HG02588 (cell line): ENCODE measurements at regions not wholly inside any gene's neighbourhood (a gene's known extent, or its start where the extent isn't known, plus 50 kb on each side); places are given as distances from the start of the nearest gene placed in this dataset.

Experiments
- ATAC-seq: cut with Tn5 transposase; IDR thresholded peaks from one replicate; pipeline ENCODE4 v1.9.1; 2021; ENCODE audit warnings: mild to moderate bottlenecking, moderate library complexity; ENCODE audit not compliant: unreplicated experiment

DNA sequence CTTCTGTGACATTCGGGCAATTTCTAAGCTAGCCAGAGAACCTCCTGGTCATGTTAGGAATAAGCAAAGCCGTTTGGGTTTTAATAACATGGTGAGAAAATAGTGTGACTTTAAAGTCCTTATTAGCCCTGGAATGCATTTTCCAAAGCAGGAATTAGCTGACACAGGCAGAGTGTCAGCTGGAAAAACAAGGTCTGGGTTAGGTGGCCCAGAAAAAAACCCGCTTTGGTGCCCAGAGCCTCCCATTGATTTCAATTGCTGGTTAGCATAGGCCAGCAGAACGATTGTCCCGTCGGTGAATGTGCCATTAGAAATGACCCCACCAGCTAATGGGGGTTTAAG is 62.1 kb upstream of the CPEB4 start:
- no peak for ATAC-seq

DNA sequence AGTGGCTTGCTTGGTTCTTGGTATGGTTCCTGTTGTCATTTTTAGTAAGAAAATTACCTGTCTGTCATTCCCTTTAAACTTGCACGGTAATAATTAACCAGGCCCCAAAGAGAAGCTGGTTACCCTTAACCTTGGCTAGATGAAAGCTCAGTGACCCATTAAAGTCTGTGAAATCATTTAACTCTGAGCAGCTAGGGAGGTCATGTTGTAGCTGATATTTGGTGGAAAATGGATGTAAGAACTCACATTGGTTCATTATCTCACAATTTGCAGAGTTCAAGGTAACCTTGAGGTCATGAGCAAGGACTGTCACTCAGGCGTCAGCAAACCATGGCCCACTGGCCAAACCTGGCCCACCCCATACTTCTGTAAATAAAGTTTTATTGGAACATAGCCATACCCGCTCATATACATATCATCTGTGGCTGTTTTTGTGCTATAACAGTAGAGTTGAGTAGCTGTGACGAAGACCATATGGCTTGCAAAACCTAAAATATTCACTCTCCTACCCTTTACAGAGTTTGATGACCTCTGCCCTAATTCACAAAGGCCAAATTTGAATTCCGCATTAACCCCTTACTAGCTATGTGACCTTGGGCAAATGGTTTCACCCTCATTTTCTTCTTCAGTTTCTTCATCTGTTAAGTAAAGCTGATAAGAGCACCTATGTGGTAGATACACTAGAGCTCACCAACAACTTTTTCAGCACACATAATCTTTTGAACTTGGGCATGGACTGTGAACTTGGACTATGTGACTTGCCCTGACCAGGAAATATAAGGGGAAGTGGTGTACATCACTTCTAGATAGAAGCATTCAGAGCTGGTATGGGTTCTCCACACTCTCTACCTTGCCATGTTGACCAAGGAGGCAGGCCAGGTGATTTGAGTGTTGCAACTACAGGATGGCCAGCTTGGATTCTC is 61.5 kb upstream of the CPEB4 start:
- no peak for ATAC-seq

DNA sequence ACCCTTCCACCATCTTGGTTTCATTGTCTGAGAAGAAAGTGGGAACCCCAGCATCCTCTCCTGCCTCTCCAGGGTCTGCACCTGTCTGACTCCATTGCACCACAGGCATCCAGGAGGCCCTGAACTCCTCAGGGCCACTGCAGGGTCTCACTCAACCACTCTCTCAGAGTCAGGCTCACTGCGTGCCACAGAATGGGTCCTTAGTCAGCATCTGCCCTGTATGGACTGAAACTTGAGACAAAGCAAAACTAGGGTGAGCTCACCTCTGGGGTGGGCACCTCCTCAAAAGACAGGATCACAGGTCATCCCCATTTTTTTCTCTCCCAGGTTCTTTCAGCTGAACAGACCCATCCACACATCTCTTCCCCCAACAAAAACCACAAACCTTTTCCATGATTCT is 59.2 kb upstream of the CPEB4 start:
- ATAC-seq: no peak

DNA sequence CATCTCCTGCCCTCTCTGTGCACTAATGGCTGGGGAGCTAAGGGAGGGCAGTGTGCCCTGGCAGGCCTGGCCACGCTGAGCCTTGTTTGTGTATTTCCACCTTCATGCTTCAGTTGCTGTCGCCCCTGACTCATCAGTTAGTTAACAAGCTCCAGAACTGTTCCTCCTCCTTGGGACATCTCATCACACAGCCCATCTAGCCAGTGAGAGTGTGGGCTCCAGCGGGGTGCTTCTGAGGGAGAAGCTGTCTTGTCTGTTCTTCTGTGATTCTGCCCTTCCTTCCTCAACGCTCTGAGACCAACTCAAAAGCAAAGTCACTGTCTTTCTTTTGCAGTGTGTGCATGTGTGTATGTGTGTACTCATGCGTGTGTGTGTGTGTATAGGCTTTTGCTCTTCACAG is 58.3 kb upstream of the CPEB4 start:
- ATAC-seq: no peak

DNA sequence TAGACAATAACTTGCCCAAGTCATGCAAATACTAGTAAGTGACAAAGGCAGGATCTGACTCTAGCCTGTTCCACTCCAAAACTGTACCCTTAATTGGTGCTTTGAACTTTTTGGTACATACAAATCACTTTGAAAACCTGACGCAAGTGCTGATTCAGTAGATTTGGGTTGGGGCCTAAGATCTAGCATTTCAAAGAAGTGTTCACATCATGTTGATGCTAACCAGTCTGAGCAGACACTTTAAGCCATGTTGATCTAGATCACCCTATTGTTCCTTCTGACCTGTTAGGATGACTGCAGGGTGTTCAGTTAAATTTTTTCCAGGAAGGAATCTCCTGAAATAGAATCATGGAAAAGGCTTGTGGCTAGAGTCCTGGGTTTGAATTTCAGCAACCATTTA is 57.7 kb upstream of the CPEB4 start:
- no peak for ATAC-seq

DNA sequence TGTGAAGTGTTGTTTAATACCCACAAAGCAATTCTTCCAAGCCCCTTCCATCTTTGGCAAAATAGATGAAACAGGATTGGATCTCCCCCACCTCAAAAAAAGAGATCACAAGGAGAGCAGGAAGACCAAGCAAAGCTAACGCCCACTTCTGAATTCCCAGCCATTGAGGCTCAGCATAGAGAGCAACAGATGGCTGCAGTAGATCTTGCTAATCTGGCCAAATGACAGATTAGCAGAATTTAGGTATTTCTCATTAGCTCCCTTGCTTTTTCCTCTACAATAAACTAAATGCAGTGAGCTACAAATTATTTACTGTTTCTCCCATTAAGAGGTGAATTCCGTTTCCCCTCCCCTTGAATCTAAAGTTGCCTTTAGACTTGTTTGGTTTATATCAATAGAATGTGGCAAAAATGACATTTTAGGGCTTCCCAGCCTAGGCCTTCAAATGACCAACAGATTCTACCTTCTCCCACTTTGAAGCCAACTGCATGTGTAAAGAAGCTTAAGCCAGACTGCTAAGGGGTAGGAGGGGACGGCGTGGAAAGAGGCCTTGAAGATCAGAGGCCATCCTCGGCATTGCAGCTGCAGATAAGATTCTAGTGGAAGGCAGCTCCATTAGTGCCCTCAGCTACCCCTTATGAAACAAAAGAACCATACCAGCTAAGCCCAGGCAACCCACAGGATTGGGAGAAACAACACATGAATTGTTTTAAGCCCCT is 56.8 kb upstream of the CPEB4 start:
- ATAC-seq: no peak

DNA sequence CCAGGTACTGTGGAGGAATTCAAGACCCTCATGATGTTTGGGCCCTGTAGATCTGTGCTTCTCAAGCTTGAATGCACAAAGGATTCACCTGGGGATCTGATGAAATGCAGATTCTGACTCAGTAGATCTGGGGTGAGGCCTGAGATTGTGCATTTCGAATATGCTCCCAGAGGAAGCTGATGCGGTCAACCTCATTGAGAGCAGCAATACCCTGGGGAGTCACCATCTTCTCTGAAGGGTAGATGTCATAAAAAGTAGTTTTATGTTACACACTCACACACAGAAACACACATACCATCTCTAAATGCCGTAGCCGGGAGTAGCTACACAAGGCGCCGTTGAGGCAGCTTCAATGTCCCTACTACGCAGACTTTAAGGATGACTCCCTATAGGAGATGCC is 55.8 kb upstream of the CPEB4 start:
- peak; percentile 50 for ATAC-seq

DNA sequence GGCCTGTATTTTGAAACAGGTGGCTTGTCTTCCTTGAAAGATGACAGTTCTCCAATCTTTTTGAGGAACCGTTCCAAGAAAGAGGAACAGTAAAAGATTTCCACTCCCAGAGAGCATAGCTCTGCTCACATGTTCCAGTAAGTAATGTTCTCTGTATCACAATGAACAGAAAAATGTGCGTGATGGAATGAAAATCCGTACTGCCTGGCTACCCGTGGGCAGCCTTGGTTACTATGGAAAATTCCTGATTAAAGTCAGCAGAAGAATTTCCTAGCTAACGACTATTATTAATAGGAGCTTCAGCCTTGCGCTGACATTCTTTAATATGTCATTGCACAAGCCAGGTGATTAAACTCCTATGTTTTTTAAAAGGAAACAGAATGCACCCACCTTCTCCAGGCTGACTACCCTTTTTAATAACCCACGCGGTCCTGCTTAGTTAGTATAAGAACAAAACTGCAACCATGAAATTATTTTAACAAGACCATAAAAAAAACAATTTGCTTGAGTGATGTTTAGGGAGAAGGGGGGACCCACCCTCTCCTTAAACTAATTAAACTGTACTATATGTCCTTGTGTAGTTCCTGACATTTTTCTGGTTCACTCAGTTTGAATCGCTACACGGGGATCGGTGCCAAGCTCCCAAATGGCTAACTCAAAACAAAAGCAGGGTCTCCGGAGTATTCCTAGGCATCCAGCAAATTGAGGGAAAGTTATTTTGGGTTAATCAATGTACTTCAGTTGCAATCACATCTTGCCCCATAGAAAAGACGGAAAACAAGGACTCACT is 54.8 kb upstream of the CPEB4 start:
- no peak for ATAC-seq

DNA sequence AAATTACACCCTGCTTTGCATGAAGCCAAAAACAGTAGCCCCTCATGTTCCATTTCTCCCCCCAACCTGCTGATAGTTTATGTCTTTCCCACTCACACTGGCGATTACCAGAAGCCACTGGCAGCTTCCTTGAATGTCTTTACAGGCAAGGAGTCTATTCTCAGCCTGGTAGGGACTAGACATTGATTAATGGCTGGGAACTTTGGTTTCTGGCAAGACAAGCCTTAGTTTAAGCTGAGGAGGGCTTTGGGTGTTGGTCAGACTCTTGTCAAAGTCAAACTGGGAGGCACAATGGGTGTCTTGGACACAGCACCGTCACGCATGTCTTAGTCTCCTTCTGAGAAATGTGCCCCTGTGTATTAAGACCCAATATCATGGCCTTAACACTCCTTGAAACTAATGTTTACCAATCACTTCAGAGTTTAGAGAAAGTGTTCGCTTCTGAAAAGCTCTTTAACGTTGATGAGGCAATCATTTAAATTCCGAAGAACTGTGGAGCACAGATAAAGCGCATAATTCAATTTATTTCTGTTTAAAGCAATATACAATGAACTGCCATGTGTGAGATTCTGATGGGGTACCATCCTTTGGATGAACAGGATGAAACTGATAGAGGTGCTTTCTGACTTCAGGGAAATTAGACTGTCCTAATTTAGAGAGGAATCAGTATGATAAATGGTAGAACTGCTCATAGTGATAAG is 53.9 kb upstream of the CPEB4 start:
- ATAC-seq: no peak

DNA sequence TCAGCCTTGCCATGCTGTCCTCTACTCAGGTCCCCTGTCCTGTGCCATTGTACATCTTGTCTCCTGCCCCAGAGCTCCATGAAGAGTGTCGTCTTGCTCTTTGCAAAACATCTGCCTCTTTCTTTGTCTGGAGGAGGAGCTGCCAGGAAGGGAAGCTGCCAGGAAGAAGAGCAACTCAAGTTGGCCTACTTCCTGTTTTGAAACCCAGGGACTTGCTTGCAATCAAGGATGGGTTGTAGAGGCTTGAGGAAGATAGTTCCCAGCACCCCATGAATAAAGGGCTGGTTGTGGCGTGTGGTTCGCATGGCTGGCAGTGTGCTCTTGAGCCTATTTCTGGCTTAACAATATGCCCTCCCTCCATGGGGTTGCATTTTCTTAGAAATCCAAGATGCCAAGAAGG is 53.0 kb upstream of the CPEB4 start:
- no peak for ATAC-seq

DNA sequence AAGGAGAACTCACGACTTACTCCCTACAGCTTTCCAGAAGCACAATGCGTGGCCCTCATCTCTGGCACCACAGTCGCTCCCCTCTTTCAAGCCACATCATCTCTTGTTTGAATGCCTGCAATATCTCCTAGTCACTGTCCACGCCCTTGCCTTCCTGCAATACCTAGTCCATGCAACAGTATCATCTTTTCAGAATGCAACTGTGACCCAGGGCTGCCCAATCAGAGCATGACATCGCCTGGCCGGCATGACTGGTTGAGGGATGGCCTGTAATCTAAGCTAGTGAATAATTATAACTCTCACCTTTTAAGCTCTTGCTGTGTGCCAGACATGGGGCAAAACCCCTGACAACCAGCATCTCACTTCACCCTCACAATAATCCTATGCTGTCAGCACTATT is 52.5 kb upstream of the CPEB4 start:
- ATAC-seq: no peak

DNA sequence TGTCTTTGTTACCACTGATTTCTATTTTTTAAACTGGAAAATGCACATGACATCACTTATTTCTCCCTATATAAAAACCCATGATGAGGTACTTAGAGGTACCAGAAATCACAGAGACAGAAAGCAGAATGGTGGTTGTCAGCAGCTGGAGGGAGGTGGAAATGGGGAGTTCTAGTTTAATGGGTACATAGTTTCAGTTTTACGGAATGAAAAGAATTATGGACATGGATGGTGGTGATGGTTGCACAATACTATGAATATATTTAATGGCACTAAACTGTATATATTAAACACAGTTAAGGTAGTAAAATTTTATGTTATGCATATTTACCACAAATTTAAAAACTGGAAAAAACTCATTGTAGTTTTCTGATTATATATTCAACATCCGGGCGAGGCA is 50.5 kb upstream of the CPEB4 start:
- no peak for ATAC-seq
